OCI-LY7 (cell line): ENCODE measurements at regions not wholly inside any gene's neighbourhood (a gene's known extent, or its start where the extent isn't known, plus 50 kb on each side); places are given as distances from the start of the nearest gene placed in this dataset.

Source experiments
- BruUV-seq: library from RNA; stranded (reverse); fragments of 400-500 nt; replicated peaks from 2 replicates; lab custom pipeline; 2021; lab: Mats Ljungman, UMichigan
- CTCF ChIA-PET: fragments of 300-600 bp; sonication (Branson Sonifier 250); formaldehyde crosslinking; loops from one replicate; lab custom pipeline; 2022; ENCODE audit warnings: antibody characterized with exemption; ENCODE audit not compliant: unreplicated experiment; lab: Charles Lee
- POLR2A ChIA-PET: fragments of 300-600 bp; sonication (Branson Sonifier 250); formaldehyde crosslinking; loops from one replicate; lab custom pipeline; 2022; ENCODE audit warnings: antibody characterized with exemption; lab: Charles Lee
- DNase-seq: peaks from one replicate; pipeline ENCODE4 v3.0.0-alpha.2; 2015; ENCODE audit warnings: low spot score
- H2AFZ ChIP-seq: fragments of 200-600 bp; sonication (generic), shearing (Covaris generic); 2 replicates; pipeline ENCODE4 v1.6.1; 2014; ENCODE audit warnings: mild to moderate bottlenecking, antibody characterized with exemption, low read length, moderate library complexity
- H3K27ac ChIP-seq: fragments of 200-600 bp; sonication (generic); 2 replicates; pipeline ENCODE4 v1.5.1; 2014; ENCODE audit warnings: mixed run types, low read depth, mild to moderate bottlenecking, moderate library complexity, low read length, inconsistent platforms; ENCODE audit not compliant: poor library complexity, severe bottlenecking
- H3K36me3 ChIP-seq: fragments of 200-600 bp; sonication (generic); 2 replicates; pipeline ENCODE4 v1.6.1; 2014; ENCODE audit warnings: mild to moderate bottlenecking, antibody characterized with exemption, low read length, moderate library complexity, mixed read lengths; ENCODE audit not compliant: insufficient read depth
- H3K4me1 ChIP-seq: fragments of 200-600 bp; sonication (generic); 2 replicates; pipeline ENCODE4 v1.5.1; 2014; ENCODE audit warnings: mild to moderate bottlenecking, low read length; ENCODE audit not compliant: insufficient read depth, poor library complexity, severe bottlenecking
- H3K4me2 ChIP-seq: fragments of 200-600 bp; sonication (generic); 2 replicates; pipeline ENCODE4 v1.6.1; 2014; ENCODE audit warnings: mild to moderate bottlenecking, low read length
- H3K4me3 ChIP-seq: fragments of 200-600 bp; sonication (generic); 2 replicates; pipeline ENCODE4 v1.5.1; 2014; ENCODE audit warnings: mild to moderate bottlenecking, low read depth, low read length; ENCODE audit not compliant: poor library complexity, severe bottlenecking
- H3K79me2 ChIP-seq: fragments of 200-600 bp; sonication (generic); 2 replicates; pipeline ENCODE4 v1.6.1; 2016; ENCODE audit warnings: low read depth, mild to moderate bottlenecking, low read length, moderate library complexity, mixed read lengths; ENCODE audit not compliant: insufficient read depth
- H3K9me2 ChIP-seq: fragments of 200-600 bp; sonication (generic); 2 replicates; pipeline ENCODE4 v1.6.1; 2016; ENCODE audit warnings: mild to moderate bottlenecking, low read length, mixed read lengths; ENCODE audit not compliant: insufficient read depth
- H3K9me3 ChIP-seq: fragments of 200-600 bp; sonication (generic); 2 replicates; pipeline ENCODE4 v1.6.1; 2014; ENCODE audit warnings: mild to moderate bottlenecking, mixed run types, low read length, mixed read lengths
- H4K20me1 ChIP-seq: fragments of 200-600 bp; sonication (generic); 2 replicates; pipeline ENCODE4 v1.6.1; 2014; ENCODE audit warnings: mild to moderate bottlenecking, antibody characterized with exemption, low read length, moderate library complexity, mixed read lengths; ENCODE audit not compliant: insufficient read depth
- EZH2phosphoT487 ChIP-seq: fragments of 200-600 bp; sonication (generic); IDR thresholded peaks from 2 replicates; pipeline ENCODE4 v1.6.1; 2018; ENCODE audit warnings: low read depth, borderline replicate concordance, mild to moderate bottlenecking, mixed run types, antibody characterized with exemption, low read length, moderate library complexity, mixed read lengths
- intact Hi-C: fragments of 100-400 bp; cut with micrococcal nuclease; formaldehyde crosslinking; loops from one replicate; pipeline ENCODE4 v1.10.0; 2022; ENCODE audit not compliant: unreplicated experiment
- TF ChIP-seq, protein P1 (sequence below): fragments of 200-600 bp; sonication (generic); conservative IDR thresholded peaks from 2 replicates; pipeline ENCODE4 v1.5.1; 2014; ENCODE audit warnings: mild to moderate bottlenecking, antibody characterized with exemption, low read length, moderate library complexity, mixed read lengths

DNA sequence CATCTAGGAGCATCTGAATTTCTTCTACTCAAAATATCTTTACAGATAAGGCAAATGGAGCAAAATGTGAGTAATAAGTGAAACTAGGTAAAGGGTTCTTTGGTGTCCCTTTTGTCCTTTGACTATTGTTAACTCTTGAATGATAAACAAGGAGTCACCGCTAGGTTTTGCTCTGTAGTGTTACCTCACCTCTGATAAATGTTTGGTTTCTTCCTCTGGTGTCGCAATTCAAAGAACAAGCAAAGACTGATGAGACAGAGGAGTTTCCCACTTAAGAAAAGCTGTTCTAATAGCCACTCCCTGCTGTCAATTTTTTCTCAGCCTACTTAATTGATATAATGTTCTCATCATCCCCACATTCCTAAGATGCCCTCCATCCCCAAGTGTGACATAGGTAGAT, 925.9 kb downstream of the IGSF11 start:
- Histone ChIP-seq H2AFZ (no peak overlapping the region), H4K20me1 (no peaks in the 10 kb centered on the region), H3K9me2 (no peaks in the 10 kb centered on the region), H3K9me3 (no peaks in the 10 kb centered on the region), H3K4me1 (no peaks in the 10 kb centered on the region), H3K4me2 (no peak overlapping the region), H3K36me3 (no peaks in the 10 kb centered on the region), H3K79me2 (no peaks in the 10 kb centered on the region), H3K4me3 (no peak overlapping the region), H3K27ac (no peak overlapping the region)
- no peak for TF ChIP-seq EZH2phosphoT487
- TF ChIP-seq, protein P1, sequence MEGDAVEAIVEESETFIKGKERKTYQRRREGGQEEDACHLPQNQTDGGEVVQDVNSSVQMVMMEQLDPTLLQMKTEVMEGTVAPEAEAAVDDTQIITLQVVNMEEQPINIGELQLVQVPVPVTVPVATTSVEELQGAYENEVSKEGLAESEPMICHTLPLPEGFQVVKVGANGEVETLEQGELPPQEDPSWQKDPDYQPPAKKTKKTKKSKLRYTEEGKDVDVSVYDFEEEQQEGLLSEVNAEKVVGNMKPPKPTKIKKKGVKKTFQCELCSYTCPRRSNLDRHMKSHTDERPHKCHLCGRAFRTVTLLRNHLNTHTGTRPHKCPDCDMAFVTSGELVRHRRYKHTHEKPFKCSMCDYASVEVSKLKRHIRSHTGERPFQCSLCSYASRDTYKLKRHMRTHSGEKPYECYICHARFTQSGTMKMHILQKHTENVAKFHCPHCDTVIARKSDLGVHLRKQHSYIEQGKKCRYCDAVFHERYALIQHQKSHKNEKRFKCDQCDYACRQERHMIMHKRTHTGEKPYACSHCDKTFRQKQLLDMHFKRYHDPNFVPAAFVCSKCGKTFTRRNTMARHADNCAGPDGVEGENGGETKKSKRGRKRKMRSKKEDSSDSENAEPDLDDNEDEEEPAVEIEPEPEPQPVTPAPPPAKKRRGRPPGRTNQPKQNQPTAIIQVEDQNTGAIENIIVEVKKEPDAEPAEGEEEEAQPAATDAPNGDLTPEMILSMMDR: no peak
- DNase-seq: no peak
- intact Hi-C loops: no loop called here
- ChIA-PET POLR2A (interaction anchor here (0.6 kb wide), 1 partner anchor 199 kb away, joined by 3 read pairs; no protein-coding TSS in a partner anchor), CTCF (no interaction called here)
- BruUV-seq: no TSS peak

DNA sequence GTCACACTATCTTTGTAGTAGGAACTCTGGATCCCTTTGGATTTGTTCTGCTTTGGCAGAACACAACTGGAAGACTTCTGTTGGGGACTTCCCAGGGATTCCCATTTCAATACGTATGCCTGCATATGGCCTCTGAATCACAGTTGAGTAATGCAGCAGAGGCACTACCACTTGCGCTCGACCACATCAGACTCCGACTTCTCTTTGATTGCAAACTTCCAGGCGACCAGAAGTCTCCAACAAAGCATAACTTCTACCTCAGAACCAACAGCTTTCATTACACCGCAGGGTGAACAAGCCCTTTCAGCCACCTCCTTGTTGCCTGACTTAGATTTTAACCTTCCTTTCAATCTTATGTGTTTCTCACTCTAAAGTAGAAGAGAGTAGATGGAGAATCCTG, 924.4 kb downstream of the IGSF11 start:
- intact Hi-C loops: no loop called here
- H3K4me3 ChIP-seq: no peak overlapping the region
- no peak overlapping the region for H3K27ac ChIP-seq
- TF ChIP-seq, protein P1: no peak
- no peak for TF ChIP-seq EZH2phosphoT487
- no peaks in the 10 kb centered on the region for H3K9me2 ChIP-seq
- CTCF ChIA-PET: no interaction called here
- H4K20me1 ChIP-seq: no peaks in the 10 kb centered on the region
- no peaks in the 10 kb centered on the region for H3K9me3 ChIP-seq
- DNase-seq: no peak
- H2AFZ ChIP-seq: no peak overlapping the region
- H3K4me1 ChIP-seq: no peaks in the 10 kb centered on the region
- POLR2A ChIA-PET: no interaction called here
- H3K36me3 ChIP-seq: no peaks in the 10 kb centered on the region
- no peaks in the 10 kb centered on the region for H3K79me2 ChIP-seq
- no peak overlapping the region for H3K4me2 ChIP-seq
- BruUV-seq: no TSS peak

DNA sequence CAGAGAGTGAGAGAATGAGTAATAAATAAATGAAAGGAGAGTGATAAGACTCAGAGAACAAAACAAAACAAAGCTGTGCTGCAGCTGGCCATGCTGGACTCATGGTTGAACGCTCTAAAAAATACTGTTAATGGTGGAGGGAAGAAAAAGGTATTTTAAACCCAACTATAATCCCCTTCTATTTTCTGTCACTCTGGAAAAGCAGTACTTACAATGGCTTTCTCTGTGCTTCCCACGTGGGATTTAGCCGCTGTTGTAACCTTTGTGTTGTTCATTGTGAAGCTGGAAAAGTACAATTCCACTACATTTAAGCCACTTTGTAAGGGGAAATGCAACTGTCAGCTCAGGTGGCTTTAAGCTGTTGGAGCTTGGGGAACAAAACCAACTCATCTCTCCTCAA, 917.7 kb downstream of the IGSF11 start:
- H3K4me2 ChIP-seq: no peak overlapping the region
- H3K36me3 ChIP-seq: no peaks in the 10 kb centered on the region
- no peak for TF ChIP-seq EZH2phosphoT487
- TF ChIP-seq, protein P1: no peak
- ChIA-PET POLR2A (no interaction called here), CTCF (no interaction called here)
- intact Hi-C loops: no loop called here
- no peak overlapping the region for H3K27ac ChIP-seq
- H3K9me2 ChIP-seq: no peaks in the 10 kb centered on the region
- DNase-seq: no peak
- no peaks in the 10 kb centered on the region for H3K9me3 ChIP-seq
- no TSS peak for BruUV-seq
- no peak overlapping the region for H2AFZ ChIP-seq
- H3K4me1 ChIP-seq: no peaks in the 10 kb centered on the region
- no peak overlapping the region for H3K4me3 ChIP-seq
- no peaks in the 10 kb centered on the region for H3K79me2 ChIP-seq
- no peaks in the 10 kb centered on the region for H4K20me1 ChIP-seq
